Activated CD4-positive, alpha-beta T cell treated with anti-CD3 and anti-CD28 coated beads for 48 hours (primary cell): ENCODE measurements at regions not wholly inside any gene's neighbourhood (a gene's known extent, or its start where the extent isn't known, plus 50 kb on each side); places are given as distances from the start of the nearest gene placed in this dataset.
A peak's percentile ranks its signal among the peaks of the same experiment; 100 is the strongest.
"Not testable (repeated sequence)": the region's sequence is repeated elsewhere in the genome, so short reads cannot be mapped to it uniquely, and the experiment has no call there.

Experiments
- DNase-seq: peaks from one replicate; pipeline ENCODE4 v3.0.0-alpha.2; 2020

- not testable (repeated sequence) for DNase-seq
Measured at GRCh38 chr1:214095896-214096295, 108.1 kb downstream of the PROX1 start.

GRCh38 chr1:214101246-214101645, 113.5 kb downstream of the PROX1 start:
- DNase-seq = no peak

DNA sequence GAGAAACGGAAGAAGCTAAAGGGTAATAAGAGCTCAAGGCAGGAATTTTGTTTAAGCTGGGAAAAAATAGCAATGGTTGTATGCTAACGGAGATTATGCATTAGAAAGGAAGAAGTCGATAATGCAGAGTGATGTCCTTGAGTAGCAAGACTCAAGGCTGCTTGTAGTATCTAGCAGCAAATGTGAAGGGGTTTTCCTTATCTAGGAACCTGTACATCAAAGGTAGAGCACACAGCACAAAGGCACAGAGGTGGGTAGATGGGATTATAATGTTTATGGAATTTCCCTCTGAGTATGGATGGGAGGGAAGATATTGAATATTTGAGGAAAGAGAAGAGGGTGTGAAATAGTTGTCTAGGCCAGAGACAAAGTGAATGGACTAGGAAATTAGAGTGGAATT, 114.1 kb downstream of the PROX1 start:
- DNase-seq = no peak

GRCh38 chr1:214102907-214103306, 115.1 kb downstream of the PROX1 start:
- DNase-seq = no peak

- DNase-seq = no peak
Measured at GRCh38 chr1:214103778-214104177, 116.0 kb downstream of the PROX1 start.

GRCh38 chr1:214106375-214106774, 118.6 kb downstream of the PROX1 start:
- no peak for DNase-seq

DNA sequence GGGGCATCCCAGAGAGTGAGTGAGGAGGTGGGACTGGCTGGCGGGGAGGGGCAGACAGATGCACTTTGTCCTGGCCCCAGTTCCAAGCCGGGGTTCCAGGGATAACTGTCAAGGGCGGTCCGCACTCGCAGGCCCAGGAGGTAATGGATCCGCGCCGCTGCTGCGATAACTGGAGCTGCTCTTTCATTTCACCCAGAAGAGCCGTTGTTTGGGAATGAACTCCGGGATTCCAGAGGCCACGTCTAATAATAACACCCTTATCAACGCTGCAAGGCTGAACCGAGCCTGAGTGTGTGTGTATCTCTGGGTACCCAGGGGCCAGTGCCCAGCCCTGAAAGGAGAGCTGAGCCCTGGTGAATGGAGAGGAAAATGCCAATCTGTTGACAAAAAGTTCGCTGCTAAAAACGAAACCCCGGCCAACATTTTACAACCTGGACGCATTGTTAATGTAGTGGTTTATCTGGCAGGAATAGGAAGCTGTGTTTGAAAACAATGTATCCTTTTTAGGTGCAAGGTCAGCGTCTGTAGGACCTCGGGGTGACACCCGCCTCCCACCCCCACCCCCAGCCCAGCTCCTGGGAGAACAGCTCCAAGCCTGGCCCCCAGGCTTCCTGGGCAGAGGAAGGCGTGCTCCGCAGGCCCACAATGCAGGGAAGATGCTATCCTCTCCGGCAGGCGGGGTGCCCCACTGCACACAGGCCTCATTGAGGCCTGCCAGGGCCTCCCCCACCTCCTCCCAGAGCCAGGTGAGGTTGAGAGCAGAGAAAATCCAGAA, 119.7 kb downstream of the PROX1 start:
- no peak for DNase-seq

DNA sequence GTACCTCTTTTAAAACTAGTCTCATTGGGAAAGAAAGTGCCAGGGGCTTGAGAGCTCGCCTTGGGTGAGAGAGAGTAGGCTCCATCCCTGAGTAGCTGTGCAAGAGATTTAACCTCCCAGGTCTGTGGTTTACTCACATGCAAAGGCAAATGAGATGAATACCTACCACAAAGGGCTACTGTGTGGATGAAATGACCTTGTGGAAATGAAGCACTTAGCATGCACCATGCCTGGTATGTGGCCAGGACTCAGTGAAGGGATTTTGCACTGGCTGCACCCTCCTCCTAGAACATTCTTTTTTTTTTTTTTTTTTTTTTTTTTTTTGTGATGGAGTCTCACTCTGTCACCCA, 120.3 kb downstream of the PROX1 start:
- no peak for DNase-seq

GRCh38 chr1:214111796-214112195, 124.0 kb downstream of the PROX1 start:
- no peak for DNase-seq

DNA sequence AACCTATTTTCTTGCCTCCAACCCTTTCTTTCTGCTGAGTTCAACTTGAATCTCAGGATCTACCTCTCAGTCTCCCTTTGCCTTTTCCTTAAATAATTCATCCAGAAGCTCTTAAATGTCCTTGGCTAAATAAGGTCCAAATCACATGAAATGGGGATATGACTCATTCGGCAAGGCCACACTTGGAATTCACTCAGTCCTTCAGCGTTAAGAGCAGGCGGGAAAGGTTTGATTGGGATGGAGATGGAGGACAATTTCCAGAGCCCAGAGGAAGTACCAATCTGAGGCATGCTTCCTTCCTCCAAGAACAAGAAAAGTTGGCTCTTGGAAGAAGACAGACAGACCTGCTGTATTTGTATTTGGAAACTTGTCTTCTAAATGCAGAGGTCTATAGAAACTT, 128.5 kb downstream of the PROX1 start:
- DNase-seq = no peak

GRCh38 chr1:214117780-214118179, 130.0 kb downstream of the PROX1 start:
- DNase-seq = no peak

DNA sequence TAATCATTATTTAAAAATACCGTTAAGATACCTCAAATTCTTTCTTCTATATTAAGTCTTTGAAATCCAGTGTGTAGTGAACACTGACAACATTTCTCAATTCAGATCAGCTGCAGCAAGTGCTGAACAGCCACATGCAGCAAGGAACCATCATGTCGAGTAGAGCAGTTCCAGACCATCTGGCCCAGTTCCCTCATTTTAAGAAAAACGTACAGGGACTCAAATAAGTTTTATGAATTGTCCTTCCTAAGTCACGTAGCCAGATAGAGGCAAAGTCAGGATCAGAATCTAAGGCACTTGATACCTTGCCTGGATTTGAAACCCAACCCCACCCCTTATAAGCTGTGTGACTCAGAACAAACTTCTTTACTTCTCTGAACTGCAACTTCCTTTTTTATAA, 132.4 kb downstream of the PROX1 start:
- no peak for DNase-seq

DNA sequence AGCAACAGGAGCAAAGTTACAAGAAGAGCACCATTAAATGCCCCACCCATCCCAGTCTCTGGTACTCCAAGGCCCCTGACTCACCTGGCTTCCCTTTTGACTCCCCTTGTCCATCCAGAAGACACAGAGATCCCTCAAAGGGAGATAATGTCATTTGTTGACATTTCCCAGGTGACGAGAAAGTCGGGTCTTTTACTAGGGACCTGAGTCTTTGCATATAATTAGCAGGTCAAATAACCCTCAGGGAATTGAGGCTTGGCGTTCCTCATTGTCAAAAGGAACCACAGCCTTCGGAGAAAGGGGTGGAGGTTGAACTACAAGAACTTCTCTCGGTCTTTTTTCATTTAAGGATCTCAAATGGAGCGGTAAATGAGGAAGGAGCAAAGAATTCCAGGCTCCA, 133.2 kb downstream of the PROX1 start:
- DNase-seq = no peak

DNA sequence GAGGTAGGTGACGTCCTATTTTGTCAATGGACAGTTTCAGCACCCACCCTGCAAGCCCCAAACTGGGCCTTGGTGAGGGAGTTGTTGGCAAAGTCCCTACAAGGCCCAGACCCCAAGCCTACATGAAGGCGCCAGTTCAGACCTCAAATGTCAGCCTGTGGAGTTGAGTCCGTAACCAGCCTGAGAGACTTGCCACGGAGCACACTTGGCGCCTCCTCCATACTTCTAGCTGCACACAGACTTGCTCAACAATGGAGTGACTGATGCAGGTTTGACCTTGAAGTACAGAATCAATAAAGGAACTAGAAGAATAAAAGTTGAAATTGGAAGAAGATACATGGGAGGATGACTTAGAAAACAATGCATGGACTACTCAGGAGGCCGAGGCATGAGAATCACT, 134.3 kb downstream of the PROX1 start:
- no peak for DNase-seq

DNA sequence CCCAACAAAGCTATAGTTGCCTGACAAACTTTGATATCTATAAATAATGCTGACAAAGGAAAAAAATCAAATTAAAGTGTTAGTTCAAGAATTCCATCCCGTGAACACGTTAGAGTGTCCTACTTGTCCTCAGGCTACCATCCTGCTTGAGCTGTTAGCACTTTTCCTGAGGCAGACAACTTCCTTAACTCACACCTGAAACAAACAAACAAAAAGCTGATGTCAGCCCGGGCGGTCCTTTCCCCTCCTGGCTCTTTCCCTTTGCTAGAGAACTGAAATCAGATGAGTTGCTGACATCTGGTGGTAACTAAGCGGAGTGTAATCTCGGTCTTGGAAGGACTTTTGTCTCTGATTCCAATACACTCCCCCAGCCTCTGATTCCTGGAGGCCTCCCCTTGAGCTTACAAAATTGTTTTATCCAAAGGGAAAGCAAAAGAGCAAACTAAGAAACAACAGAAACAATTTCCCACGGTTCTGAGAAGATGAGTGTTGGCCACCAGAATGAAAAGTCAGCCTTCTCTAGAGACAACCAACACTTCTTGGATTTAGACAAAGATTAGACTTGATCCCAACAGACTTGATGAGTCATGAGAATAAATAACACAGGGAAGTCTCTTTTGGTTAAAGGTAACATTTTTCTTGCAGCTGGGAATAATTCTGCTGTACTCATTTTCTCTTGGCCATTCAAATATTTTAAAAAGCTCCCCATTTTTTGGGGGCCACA, 135.4 kb downstream of the PROX1 start:
- DNase-seq = peak; percentile 18

DNA sequence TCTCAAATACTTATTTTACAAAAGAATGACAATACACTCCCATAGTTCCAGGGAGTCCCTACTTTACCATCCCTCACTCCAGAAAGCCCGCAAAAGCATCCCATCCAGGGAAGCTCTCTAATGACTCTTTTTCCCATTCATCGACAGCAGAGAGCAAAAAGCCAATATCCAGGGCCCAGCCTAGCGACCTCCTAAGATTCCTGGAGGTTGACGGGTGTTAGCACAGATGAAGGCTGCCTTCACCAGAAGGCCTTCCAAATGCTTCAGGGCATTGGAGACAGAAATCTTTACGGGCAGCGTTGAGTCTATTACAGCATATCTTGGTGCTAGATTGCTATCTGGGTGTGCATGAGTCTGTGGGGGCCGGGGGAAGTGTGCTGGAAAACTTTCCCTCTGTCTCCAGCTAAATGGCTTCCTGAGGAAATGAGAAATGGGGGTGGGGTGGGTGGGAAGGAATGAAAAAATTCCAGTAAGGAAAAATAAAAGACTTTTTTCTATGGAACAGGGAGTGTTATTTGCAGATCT, 136.6 kb downstream of the PROX1 start:
- no peak for DNase-seq

DNA sequence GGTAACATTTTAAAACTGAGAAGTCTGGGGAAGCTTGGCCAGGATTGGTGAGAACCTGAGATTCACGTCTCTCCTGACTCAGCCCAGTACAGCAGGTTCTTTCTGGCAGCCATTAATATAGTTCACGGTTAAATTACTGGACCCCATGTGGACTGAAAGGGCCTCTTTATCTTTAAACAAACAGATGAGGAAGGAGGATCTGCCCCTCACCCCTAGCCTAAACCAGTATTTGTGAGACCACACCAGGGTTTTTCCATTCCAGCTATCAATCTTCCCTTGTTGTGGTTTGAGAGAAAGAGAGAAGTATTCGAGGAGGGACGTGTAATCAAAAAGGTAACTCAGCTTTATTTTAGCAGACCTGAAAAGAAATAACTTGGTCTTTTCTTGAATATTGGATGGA, 137.1 kb downstream of the PROX1 start:
- DNase-seq = no peak

- DNase-seq = no peak
Measured at GRCh38 chr1:214125819-214126218, 138.0 kb downstream of the PROX1 start.

GRCh38 chr1:214126697-214127146, 138.9 kb downstream of the PROX1 start:
- DNase-seq = no peak

- no peak for DNase-seq
Measured at GRCh38 chr1:214127705-214128104, 139.9 kb downstream of the PROX1 start.

- no peak for DNase-seq
Measured at GRCh38 chr1:214135886-214136285, 145.1 kb upstream of the SMYD2 start.

DNA sequence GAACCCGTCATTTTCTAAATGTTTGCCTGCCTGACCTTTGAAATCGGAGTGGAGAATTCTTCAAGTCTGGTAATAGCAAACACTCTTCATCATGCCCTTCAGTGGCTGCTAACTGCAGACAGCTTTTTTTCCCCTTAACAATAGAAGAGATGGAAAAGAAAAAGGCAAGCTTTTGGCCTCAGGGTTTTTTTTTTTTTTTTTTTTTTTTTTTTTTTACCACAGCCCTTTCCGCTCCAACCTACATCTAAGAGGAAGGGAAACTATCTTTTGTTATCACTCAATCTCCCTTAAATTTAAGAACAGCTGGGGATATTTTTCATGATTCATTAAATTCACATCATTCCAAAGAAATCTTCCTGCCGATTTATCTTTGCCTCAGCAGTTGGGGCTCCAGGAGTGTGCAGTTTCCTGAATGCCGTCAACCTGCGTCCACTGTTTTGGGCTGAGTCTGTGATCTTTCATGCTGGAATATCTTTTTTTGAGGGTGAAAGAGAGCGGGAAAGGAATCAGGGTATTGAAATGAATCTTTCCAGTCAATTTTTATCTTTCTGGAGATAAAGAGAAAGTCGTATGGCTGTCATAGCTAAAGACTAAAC, 144.5 kb upstream of the SMYD2 start:
- DNase-seq = no peak

DNA sequence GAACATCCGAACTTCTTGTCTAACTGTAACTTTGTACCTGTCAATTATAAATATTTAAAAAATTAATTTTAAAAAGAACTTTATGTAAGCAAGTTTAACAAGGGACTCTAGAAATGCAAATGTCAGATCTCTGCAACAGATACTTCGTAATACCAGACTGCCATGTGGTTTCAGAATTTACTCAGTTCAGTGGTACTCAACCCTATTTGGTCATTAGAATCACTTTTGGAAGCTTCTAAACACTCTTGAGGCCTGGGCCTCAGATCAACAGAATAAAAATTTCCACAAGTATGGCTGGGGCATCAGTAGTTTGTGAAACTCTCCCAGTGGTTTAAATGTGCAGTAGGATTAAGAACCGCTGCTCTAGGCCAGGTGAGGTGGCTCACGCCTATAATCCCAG, 139.5 kb upstream of the SMYD2 start:
- DNase-seq = no peak
